Coronary artery (tissue), 2 donors: ENCODE measurements at regions not wholly inside any gene's neighbourhood (a gene's known extent, or its start where the extent isn't known, plus 50 kb on each side); places are given as distances from the start of the nearest gene placed in this dataset.
A peak's percentile ranks its signal among the peaks of the same experiment; 100 is the strongest.

ENCODE experiments used
- DNase-seq: peaks from one replicate; pipeline ENCODE4 v3.0.0-alpha.2; 2017; ENCODE audit warnings: low spot score
- H3K27ac ChIP-seq, 2 donors: fragments of 200-600 bp; sonication (generic); one replicate each; pipeline ENCODE4 v1.5.1; 2016 to 2019
- H3K4me3 ChIP-seq: fragments of 200-600 bp; sonication (generic); 2 replicates; pipeline ENCODE4 v1.5.1; 2016; ENCODE audit warnings: mild to moderate bottlenecking, moderate library complexity
- TF ChIP-seq, protein P1 (sequence below): fragments of 200-600 bp; sonication (generic); IDR thresholded peaks from one replicate; pipeline ENCODE4 v1.5.1; 2019; ENCODE audit warnings: antibody characterized with exemption

DNA sequence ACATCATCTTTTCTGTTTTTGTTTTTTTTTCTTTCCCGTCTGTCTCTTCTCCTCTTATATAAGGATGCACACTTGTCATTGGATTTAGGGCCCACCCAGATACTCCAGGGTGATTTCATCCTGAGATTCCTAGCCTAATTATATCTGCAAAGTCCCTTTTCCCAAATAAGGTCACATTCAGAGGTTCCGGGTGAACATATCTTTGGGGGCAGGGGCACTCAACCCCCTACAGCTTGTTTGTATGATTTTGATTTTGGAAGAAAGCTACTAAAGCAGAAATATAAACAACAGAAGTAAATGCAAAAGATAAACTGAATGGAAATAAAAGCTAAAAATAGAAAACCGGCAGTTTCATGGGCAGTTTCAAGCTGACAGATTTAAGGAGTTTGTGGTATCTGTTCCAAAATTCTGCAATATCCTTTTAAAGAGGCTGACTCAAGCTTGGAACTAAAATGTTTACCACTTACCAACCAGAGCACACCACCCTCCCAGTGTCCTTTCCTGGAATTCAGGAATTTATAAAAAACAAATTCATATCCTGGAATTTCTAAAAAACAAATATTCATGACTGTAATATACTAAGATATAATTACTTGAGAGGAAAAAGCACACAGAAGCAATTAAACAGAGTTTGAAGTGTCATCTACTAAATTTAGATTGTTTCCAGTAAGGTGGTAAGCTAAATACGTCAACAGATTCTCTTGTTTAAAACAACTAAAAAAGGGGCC, 100.0 kb upstream of the CARMIL1 start:
- Histone ChIP-seq H3K27ac (peak overlapping the region; percentile 61 to 71), H3K4me3 (no peak overlapping the region)
- DNase-seq: no peak
- TF ChIP-seq, protein P1, sequence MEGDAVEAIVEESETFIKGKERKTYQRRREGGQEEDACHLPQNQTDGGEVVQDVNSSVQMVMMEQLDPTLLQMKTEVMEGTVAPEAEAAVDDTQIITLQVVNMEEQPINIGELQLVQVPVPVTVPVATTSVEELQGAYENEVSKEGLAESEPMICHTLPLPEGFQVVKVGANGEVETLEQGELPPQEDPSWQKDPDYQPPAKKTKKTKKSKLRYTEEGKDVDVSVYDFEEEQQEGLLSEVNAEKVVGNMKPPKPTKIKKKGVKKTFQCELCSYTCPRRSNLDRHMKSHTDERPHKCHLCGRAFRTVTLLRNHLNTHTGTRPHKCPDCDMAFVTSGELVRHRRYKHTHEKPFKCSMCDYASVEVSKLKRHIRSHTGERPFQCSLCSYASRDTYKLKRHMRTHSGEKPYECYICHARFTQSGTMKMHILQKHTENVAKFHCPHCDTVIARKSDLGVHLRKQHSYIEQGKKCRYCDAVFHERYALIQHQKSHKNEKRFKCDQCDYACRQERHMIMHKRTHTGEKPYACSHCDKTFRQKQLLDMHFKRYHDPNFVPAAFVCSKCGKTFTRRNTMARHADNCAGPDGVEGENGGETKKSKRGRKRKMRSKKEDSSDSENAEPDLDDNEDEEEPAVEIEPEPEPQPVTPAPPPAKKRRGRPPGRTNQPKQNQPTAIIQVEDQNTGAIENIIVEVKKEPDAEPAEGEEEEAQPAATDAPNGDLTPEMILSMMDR: no peak

DNA sequence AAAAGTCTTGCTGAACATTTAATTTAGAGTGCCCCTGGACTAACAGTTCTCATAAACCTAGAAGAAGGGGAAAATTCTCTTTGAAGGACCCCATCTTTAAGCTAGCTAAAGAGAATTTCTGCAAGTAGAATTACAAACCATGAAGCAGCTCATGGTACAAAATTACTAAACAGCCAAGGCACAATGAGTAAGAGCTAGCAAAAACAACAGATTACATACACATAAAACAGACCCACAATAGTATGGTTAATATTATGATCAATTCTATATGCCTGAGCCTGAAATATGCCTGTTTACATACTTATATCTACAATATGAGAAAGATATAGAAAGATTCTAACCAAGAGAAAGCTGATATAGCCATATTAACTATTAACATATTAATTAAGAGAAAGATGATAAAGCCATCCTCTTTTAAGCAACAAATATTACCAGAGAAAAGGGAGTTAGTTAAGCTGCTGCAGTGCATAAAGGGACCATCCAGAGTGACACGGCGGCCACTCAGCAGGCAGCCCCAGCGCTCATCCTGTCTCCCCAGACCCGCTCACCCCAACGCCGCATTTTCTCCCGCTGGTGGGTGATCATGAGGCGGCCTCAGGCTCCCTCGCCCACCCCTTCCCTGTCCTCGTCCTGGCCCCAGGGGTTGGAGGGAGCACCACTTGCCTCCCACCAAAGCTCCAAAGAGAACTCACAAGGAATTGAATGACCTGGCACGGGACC, 98.4 kb upstream of the CARMIL1 start:
- Histone ChIP-seq H3K27ac (peak overlapping the region; percentile 61 to 67), H3K4me3 (no peak overlapping the region)
- no peak for DNase-seq
- TF ChIP-seq, protein P1: no peak

DNA sequence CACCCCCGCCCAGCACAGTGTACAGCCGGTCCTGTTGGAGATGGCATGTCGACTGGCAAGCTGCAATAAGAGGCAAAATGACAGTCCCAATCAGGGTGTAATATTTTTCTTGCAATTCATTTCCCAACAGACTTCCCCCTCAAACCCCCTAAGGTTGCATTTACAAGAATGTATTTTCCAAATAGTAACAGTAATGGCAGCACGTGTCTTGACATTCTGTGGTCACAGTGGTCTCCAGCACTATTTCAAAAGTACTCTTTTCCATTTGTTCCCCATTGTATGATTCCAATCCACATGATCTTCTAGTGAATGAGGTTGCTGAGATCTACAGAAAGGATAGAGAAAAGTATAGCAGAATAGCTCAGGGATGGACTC, 97.8 kb upstream of the CARMIL1 start:
- Histone ChIP-seq H3K4me3 (no peak overlapping the region), H3K27ac (no peak overlapping the region)
- no peak for DNase-seq
- TF ChIP-seq, protein P1: no peak

DNA sequence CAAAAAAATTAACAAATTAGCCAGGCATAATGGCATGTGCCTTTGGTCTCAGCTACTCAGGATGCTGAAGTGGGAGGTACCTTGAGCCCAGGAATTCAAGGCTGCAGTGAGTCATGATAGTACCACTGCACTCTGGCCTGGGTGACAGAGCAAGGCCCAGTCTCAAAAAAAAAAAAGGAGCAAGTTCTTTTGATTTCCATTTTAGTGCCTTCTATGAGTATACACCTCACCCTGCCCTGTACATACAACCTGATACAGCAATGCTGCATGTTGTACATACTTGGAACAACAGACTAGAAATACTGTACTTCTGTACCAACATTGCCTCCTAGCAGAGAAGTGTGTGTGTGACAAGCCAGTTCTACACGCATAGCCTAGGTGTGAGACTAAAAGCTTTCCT, 97.3 kb upstream of the CARMIL1 start:
- H3K4me3 ChIP-seq: no peak overlapping the region
- no peak overlapping the region for H3K27ac ChIP-seq
- TF ChIP-seq, protein P1: no peak
- no peak for DNase-seq

DNA sequence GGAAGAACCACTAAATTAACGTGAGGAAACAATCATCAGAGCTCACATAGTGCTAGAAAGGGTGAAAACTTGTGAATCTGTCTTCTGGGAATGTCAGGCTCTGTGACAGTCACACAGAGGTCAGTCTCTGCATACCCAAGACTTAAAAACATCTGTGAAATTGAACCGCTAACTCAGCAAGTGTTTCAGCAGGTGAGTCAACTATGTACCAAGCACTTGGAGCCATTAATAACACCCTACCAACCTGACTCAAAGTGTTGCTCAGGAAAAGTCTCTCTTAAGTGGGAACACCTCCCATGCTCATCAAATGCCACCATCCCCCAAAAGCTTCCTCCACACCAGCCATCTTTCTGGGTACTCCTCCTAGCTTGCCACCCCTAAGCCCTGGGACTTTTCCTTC, 92.3 kb upstream of the CARMIL1 start:
- TF ChIP-seq, protein P1: no peak
- Histone ChIP-seq H3K27ac (no peak overlapping the region), H3K4me3 (no peak overlapping the region)
- no peak for DNase-seq

DNA sequence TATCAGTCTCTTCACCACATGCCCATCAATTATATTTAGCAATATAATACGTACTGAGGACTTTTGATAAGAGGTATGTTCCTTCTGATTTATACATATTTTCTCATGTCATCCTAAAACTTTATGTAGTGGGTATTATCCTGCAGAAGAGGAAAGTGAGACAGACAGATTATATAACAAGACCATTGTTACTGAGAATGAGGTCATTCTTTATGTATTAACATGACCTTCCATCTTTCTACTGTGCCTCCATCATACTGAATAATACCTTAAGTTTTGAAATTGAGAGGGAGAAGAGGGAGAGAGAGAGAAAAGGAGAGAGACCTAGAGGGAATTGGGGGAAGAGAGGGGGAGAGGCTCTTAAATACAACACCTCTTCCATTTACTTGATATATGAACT, 90.9 kb upstream of the CARMIL1 start:
- TF ChIP-seq, protein P1: no peak
- H3K4me3 ChIP-seq: no peak overlapping the region
- no peak for DNase-seq
- no peak overlapping the region for H3K27ac ChIP-seq
